Fibroblast of mammary gland (primary cell): ENCODE measurements at regions not wholly inside any gene's neighbourhood (a gene's known extent, or its start where the extent isn't known, plus 50 kb on each side); places are given as distances from the start of the nearest gene placed in this dataset.

Experiments
- DNase-seq: peaks from one replicate; pipeline ENCODE4 v3.0.0-alpha.2; 2010; ENCODE audit warnings: low read depth
- H3K4me3 ChIP-seq: 2 replicates; pipeline ENCODE4 v1.5.1; 2011; ENCODE audit warnings: low read depth, mild to moderate bottlenecking, low read length, moderate library complexity; ENCODE audit not compliant: control insufficient read depth
- TF ChIP-seq, protein P1 (sequence below): conservative IDR thresholded peaks from 2 replicates; pipeline ENCODE4 v1.5.1; 2011; ENCODE audit warnings: low read depth, low read length, inconsistent platforms; ENCODE audit not compliant: control insufficient read depth, insufficient read depth

DNA sequence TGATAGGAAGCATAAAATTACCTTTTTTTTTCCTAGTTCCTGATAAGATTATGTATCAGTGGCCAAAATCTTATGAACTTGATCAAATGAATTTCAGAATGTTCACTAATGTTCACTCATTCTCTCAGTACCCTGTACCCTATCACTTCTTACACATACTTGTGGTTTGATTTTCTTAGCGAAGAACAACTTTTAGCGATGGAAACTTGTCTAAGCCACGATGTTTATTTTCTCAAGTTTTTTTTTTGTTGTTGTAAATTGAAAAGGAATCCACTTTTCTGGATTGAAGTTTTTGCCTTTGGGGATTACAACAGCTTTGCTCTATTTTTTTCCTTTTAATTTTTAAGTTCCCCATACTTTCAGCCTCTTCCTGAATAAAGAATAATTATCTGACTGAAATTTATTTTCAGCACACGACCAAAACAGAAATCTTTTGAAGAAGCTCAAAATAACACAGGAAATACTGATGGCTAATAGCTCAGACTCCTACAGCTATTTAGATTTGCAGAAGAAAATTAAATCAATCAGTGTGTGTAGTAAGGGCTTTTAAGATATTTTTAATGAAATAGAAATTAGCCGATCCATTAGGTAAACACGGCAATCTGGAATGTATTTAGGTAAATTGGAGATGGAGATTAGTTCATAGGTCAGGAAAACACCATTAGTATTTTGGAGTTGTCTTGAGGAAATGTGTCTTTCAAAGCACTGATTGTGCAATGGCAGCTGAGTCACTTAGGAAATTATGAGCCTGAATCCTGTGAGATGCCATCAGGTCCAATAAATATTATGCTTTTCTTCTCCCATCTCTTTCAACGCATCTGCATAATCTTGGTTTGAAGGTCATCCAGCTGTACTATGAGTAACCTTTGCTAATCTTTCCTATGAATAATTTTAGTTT, 217.5 kb downstream of the GJA1 start:
- TF ChIP-seq, protein P1, sequence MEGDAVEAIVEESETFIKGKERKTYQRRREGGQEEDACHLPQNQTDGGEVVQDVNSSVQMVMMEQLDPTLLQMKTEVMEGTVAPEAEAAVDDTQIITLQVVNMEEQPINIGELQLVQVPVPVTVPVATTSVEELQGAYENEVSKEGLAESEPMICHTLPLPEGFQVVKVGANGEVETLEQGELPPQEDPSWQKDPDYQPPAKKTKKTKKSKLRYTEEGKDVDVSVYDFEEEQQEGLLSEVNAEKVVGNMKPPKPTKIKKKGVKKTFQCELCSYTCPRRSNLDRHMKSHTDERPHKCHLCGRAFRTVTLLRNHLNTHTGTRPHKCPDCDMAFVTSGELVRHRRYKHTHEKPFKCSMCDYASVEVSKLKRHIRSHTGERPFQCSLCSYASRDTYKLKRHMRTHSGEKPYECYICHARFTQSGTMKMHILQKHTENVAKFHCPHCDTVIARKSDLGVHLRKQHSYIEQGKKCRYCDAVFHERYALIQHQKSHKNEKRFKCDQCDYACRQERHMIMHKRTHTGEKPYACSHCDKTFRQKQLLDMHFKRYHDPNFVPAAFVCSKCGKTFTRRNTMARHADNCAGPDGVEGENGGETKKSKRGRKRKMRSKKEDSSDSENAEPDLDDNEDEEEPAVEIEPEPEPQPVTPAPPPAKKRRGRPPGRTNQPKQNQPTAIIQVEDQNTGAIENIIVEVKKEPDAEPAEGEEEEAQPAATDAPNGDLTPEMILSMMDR, result no peak
- no peak overlapping the region for H3K4me3 ChIP-seq
- peak; percentile 95 for DNase-seq

DNA sequence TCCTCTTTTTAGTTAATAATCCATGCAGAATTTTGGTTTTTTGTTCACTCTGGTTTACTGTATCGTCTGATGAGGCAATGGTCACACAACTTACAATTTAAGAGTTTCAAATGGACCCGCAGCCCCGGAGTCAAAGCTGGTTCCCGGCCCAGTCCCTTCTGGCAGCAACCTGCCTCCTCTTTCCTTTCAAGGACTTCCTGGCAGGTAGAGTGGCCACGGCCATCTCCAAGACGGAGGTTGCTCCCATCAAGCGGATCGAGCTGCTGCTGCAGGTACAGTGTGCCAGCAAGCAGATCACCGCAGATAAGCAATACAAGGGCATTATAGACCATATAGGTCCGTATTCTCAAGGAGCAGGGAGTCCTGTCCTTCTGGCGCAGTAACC, 218.2 kb downstream of the GJA1 start:
- no peak overlapping the region for H3K4me3 ChIP-seq
- DNase-seq, result no peak
- TF ChIP-seq, protein P1, result no peak

DNA sequence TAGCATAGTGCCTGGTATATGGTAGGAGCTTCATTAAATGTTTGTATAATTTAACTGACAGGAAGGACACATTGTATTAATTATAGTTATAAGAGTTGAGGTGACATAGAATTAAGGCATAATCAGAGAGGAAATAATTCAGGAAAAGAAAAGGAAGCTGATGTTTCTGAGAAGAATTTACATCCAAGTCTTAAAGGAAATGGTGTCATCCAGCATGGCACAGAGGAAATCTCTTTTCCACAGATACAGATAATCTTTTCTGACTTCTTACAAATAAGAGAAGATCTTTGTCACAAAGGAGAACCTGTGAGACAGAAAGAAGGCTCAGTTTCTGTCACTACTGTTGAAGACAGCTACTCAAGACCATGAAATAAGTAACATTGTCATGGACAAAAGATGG, 222.5 kb downstream of the GJA1 start:
- TF ChIP-seq, protein P1, result no peak
- DNase-seq, result no peak
- no peak overlapping the region for H3K4me3 ChIP-seq

DNA sequence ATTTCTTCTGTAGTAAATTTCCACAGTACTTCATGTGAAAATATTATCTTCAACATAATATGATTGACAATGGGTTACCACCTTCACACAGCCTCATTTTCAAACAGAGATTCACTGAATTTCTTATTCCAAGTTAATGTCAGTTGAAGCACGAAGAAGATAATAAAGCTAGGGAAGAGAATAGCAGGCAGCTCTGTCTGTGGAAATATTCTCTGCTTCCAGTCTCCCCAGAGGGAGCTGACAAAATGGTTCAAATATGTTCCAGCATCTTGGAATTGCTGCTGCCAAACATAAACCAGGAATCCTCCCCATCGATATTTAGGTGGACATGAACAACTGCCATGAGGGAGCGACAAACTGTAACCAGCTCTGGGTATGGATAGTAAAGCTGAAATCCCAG, 224.8 kb downstream of the GJA1 start:
- peak; percentile 6 for DNase-seq
- TF ChIP-seq, protein P1, result no peak
- H3K4me3 ChIP-seq, result no peak overlapping the region

- no peak for DNase-seq
- TF ChIP-seq, protein P1, result no peak
- no peak overlapping the region for H3K4me3 ChIP-seq
Measured at GRCh38 chr6:121663292-121663810, 227.9 kb downstream of the GJA1 start.

DNA sequence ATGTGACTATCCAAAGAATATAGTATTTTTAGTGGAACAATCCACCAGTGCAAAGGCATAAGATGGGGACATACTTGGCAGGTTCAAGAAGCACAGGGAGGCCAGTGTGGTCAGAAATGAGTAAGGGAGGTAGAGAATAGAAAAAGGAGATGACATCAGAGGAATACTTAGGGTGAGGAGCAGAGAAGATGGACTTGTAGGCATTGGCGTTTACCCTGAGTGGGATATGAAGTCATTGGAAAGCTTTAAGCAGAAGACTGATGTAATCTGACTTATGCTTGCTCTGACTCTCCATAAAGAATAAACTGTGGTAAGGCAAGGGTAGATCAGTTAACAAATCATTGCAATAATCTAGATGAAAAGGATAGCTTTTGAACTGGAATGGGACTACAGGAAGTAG, 228.7 kb downstream of the GJA1 start:
- DNase-seq, result peak; percentile 17
- TF ChIP-seq, protein P1, result no peak
- no peak overlapping the region for H3K4me3 ChIP-seq
